MCF 10A (cell line): ENCODE measurements at regions not wholly inside any gene's neighbourhood (a gene's known extent, or its start where the extent isn't known, plus 50 kb on each side); places are given as distances from the start of the nearest gene placed in this dataset.

ENCODE experiments used
- BruUV-seq: library from RNA; stranded (reverse); fragments of 400-500 nt; replicated peaks from 2 replicates; lab custom pipeline; 2021; lab: Mats Ljungman, UMichigan
- CTCF ChIA-PET: fragments of 300-600 bp; sonication (Branson Sonifier 250); formaldehyde crosslinking; extraction: SDS; loops from one replicate; lab custom pipeline; 2021; ENCODE audit warnings: antibody characterized with exemption, inconsistent platforms; lab: Yijun Ruan, JAX
- POLR2A ChIA-PET: fragments of 300-600, 350-650 bp; sonication (Branson Sonifier 250); formaldehyde crosslinking; extraction: SDS; loops from one replicate; lab custom pipeline; 2020; ENCODE audit warnings: antibody characterized with exemption, inconsistent platforms; lab: Yijun Ruan, JAX
- DNase-seq: peaks from one replicate; pipeline ENCODE4 v3.0.0-alpha.2; 2018; ENCODE audit not compliant: unreplicated experiment
- H3K27ac Mint-ChIP-seq: one replicate; pipeline ENCODE4 v1.8.0; 2022; ENCODE audit warnings: mild to moderate bottlenecking, low read depth, mixed read lengths; ENCODE audit not compliant: unreplicated experiment
- H3K27me3 Mint-ChIP-seq: one replicate; pipeline ENCODE4 v1.8.0; 2022; ENCODE audit warnings: mixed read lengths; ENCODE audit not compliant: insufficient read depth, unreplicated experiment
- H3K36me3 Mint-ChIP-seq: one replicate; pipeline ENCODE4 v1.8.0; 2022; ENCODE audit warnings: mild to moderate bottlenecking, moderate library complexity, mixed read lengths; ENCODE audit not compliant: insufficient read depth, unreplicated experiment
- H3K4me1 Mint-ChIP-seq: one replicate; pipeline ENCODE4 v1.8.0; 2022; ENCODE audit warnings: mixed read lengths; ENCODE audit not compliant: insufficient read depth, unreplicated experiment
- H3K4me3 Mint-ChIP-seq: one replicate; pipeline ENCODE4 v1.8.0; 2022; ENCODE audit warnings: mild to moderate bottlenecking, moderate library complexity, mixed read lengths; ENCODE audit not compliant: unreplicated experiment
- H3K9me3 Mint-ChIP-seq: one replicate; pipeline ENCODE4 v1.8.0; 2022; ENCODE audit warnings: mixed read lengths; ENCODE audit not compliant: unreplicated experiment
- CTCF ChIP-seq: fragments of 200-600 bp; IDR thresholded peaks from one replicate; pipeline ENCODE4 v1.8.0; 2022; ENCODE audit warnings: antibody characterized with exemption, mild to moderate bottlenecking; ENCODE audit not compliant: unreplicated experiment
- intact Hi-C: fragments of 100-400 bp; cut with micrococcal nuclease; formaldehyde crosslinking; loops from 2 replicates; pipeline ENCODE4 v1.14.1; 2022

GRCh38 chr6:2351090-2351489 is 105.7 kb upstream of the GMDS start:
- H3K4me1 Mint-ChIP-seq, result peaks cover 9% of the 10 kb centered on the region
- H3K4me3 Mint-ChIP-seq, result no peak overlapping the region
- intact Hi-C loops, result loop anchor here (5.0 to 10.0 kb wide), 2 partner anchors 496 to 559 kb away; no protein-coding TSS in a partner anchor
- no peaks in the 10 kb centered on the region for H3K36me3 Mint-ChIP-seq
- POLR2A ChIA-PET, result no interaction called here
- H3K27ac Mint-ChIP-seq, result no peak overlapping the region
- CTCF ChIA-PET, result interaction anchor here (0.6 to 1.7 kb wide), 5 partner anchors 141 to 756 kb away, joined by 4 to 7 read pairs (median 4); no protein-coding TSS in a partner anchor
- H3K27me3 Mint-ChIP-seq, result no peaks in the 10 kb centered on the region
- no peak for TF ChIP-seq CTCF
- no peaks in the 10 kb centered on the region for H3K9me3 Mint-ChIP-seq
- DNase-seq, result no peak
- BruUV-seq, result no TSS peak

GRCh38 chr6:2346078-2346477 is 100.7 kb upstream of the GMDS start:
- POLR2A ChIA-PET, result no interaction called here
- CTCF ChIA-PET, result no interaction called here
- no peak for DNase-seq
- H3K27me3 Mint-ChIP-seq, result no peaks in the 10 kb centered on the region
- BruUV-seq, result no TSS peak
- H3K9me3 Mint-ChIP-seq, result no peaks in the 10 kb centered on the region
- H3K36me3 Mint-ChIP-seq, result no peaks in the 10 kb centered on the region
- intact Hi-C loops, result no loop called here
- no peaks in the 10 kb centered on the region for H3K4me1 Mint-ChIP-seq
- H3K27ac Mint-ChIP-seq, result no peak overlapping the region
- no peak for TF ChIP-seq CTCF
- no peak overlapping the region for H3K4me3 Mint-ChIP-seq

DNA sequence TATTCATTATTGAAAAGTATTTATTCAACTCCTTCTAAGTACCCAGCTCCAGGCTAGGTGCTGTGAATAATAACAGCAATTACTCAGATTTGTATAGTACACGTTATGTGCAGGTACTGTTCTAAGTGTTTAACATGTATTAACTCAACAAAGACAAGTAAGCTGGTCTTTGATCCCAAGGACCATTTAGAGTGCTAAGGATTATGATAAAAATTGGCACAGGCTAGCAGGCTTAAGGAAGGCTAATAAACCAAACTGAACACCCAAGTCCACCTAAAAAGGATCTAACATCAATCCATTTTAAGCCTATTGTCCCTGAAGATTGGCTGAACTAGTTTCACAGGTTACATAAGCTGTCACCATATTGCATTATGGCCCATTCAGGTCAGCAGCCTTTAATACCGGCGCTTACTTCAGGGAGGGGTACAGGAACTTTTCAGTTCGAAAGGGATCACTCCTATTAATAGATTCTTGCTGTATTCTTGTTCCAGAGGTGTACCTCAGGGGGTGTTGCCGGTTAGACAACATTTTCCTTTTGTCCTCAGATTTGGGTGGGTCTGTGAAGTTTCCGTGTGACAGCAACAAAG is 99.0 kb upstream of the GMDS start:
- Mint-ChIP-seq H3K4me1 (no peaks in the 10 kb centered on the region), H3K9me3 (peaks cover 5% of the 10 kb centered on the region), H3K36me3 (no peaks in the 10 kb centered on the region), H3K27me3 (no peaks in the 10 kb centered on the region), H3K27ac (no peak overlapping the region), H3K4me3 (no peak overlapping the region)
- no peak for TF ChIP-seq CTCF
- ChIA-PET CTCF (no interaction called here), POLR2A (no interaction called here)
- no TSS peak for BruUV-seq
- DNase-seq, result no peak
- intact Hi-C loops, result no loop called here

GRCh38 chr6:2327591-2327990 is 82.2 kb upstream of the GMDS start:
- H3K27me3 Mint-ChIP-seq, result no peaks in the 10 kb centered on the region
- H3K9me3 Mint-ChIP-seq, result peaks cover 50% of the 10 kb centered on the region
- TF ChIP-seq CTCF, result no peak
- ChIA-PET CTCF (interaction anchor here (0.6 kb wide), 1 partner anchor 218 kb away, joined by 3 read pairs; no protein-coding TSS in a partner anchor), POLR2A (no interaction called here)
- H3K27ac Mint-ChIP-seq, result no peak overlapping the region
- H3K36me3 Mint-ChIP-seq, result no peaks in the 10 kb centered on the region
- H3K4me3 Mint-ChIP-seq, result no peak overlapping the region
- intact Hi-C loops, result no loop called here
- no TSS peak for BruUV-seq
- H3K4me1 Mint-ChIP-seq, result no peaks in the 10 kb centered on the region
- no peak for DNase-seq
